H1 (cell line): ENCODE measurements at regions not wholly inside any gene's neighbourhood (a gene's known extent, or its start where the extent isn't known, plus 50 kb on each side); places are given as distances from the start of the nearest gene placed in this dataset.
A peak's percentile ranks its signal among the peaks of the same experiment; 100 is the strongest.

ENCODE experiments used
- CTCF ChIA-PET: fragments of 300-600 bp; sonication (Branson Sonifier 250); formaldehyde crosslinking; loops from one replicate; lab custom pipeline; 2021; ENCODE audit not compliant: partially characterized antibody; lab: Charles Lee
- POLR2A ChIA-PET: fragments of 300-600 bp; sonication (Branson Sonifier 250); formaldehyde crosslinking; loops from one replicate; lab custom pipeline; 2021; ENCODE audit warnings: inconsistent platforms; ENCODE audit not compliant: partially characterized antibody; lab: Charles Lee
- DNase-seq, 2 experiments: peaks; one replicate each; pipeline versions ENCODE4 v3.0.0 to v3.0.0-alpha.2; 2010 to 2022; ENCODE audit warnings: low spot score in 2 of 2, low read depth in 1 of 2, mixed read lengths in 1 of 2
- FAIRE-seq: peaks from 2 replicates; lab custom pipeline; 2011; peaks lifted over from hg19 to GRCh38; lab: Jason Lieb, UNC
- H2AFZ ChIP-seq: 2 replicates; pipeline ENCODE4 v1.8.1; 2012; ENCODE audit warnings: low read length, inconsistent platforms
- H2AK5ac ChIP-seq: 2 replicates; pipeline ENCODE4 v1.6.1; 2013; ENCODE audit warnings: low read depth, low read length
- H2BK120ac ChIP-seq: replicated peaks from 2 replicates; pipeline ENCODE3; 2013; ENCODE audit warnings: low read depth, low read length, inconsistent platforms
- H2BK12ac ChIP-seq: 2 replicates; pipeline ENCODE4 v1.6.1; 2013; ENCODE audit warnings: low read depth, low read length
- H2BK15ac ChIP-seq: 2 replicates; pipeline ENCODE4 v1.6.1; 2013; ENCODE audit warnings: low read length
- H2BK20ac ChIP-seq: 2 replicates; pipeline ENCODE4 v1.6.1; 2013; ENCODE audit warnings: low read length
- H2BK5ac ChIP-seq: 2 replicates; pipeline ENCODE4 v1.6.1; 2013; ENCODE audit warnings: low read depth, low read length
- H3K14ac ChIP-seq: 2 replicates; pipeline ENCODE4 v1.6.1; 2013; ENCODE audit warnings: inconsistent platforms; ENCODE audit not compliant: insufficient read length
- H3K18ac ChIP-seq: 2 replicates; pipeline ENCODE4 v1.6.1; 2013; ENCODE audit warnings: low read length; ENCODE audit errors: extremely low read depth
- H3K23ac ChIP-seq: 2 replicates; pipeline ENCODE4 v1.6.1; 2013; ENCODE audit warnings: inconsistent platforms; ENCODE audit not compliant: insufficient read length
- H3K23me2 ChIP-seq: 2 replicates; pipeline ENCODE4 v1.6.1; 2013; ENCODE audit warnings: low read depth, low read length
- H3K27ac ChIP-seq: 2 replicates; pipeline ENCODE4 v1.6.1; 2011; ENCODE audit warnings: low read depth, low read length, inconsistent platforms
- H3K27me3 ChIP-seq, 4 experiments: replicated peaks in 1 of 4; 1 replicate in 1 of 4; 2 replicates in 3 of 4; pipeline versions ENCODE4 v1.6.1 to v1.8.1; 2011 to 2013; ENCODE audit warnings: low read length in 3 of 4, mild to moderate bottlenecking in 3 of 4, inconsistent platforms in 2 of 4, mixed read lengths in 2 of 4, moderate library complexity in 1 of 4; ENCODE audit not compliant: control insufficient read depth in 3 of 4, insufficient read depth in 3 of 4; ENCODE audit errors: extremely low read depth in 1 of 4
- H3K36me3 ChIP-seq, 4 experiments: 2 replicates each; pipeline versions ENCODE4 v1.6.1 to v1.8.1; 2011 to 2013; ENCODE audit warnings: mild to moderate bottlenecking in 4 of 4, low read length in 3 of 4, moderate library complexity in 2 of 4, control low read depth in 1 of 4, inconsistent platforms in 1 of 4; ENCODE audit not compliant: insufficient read depth in 4 of 4, control insufficient read depth in 2 of 4
- H3K4ac ChIP-seq: replicated peaks from 2 replicates; pipeline ENCODE3; 2013; ENCODE audit warnings: low read length, low read depth, mixed read lengths, inconsistent platforms; ENCODE audit not compliant: insufficient read length
- H3K4me1 ChIP-seq, 4 experiments: replicated peaks in 1 of 4; 1 replicate in 1 of 4; 2 replicates in 3 of 4; pipeline versions ENCODE4 v1.6.1 to v1.8.1; 2011 to 2013; ENCODE audit warnings: low read length in 3 of 4, inconsistent platforms in 2 of 4, mixed read lengths in 1 of 4; ENCODE audit not compliant: insufficient read depth in 4 of 4, control insufficient read depth in 3 of 4
- H3K4me2 ChIP-seq, 2 experiments: 2 replicates each; pipeline versions ENCODE4 v1.6.1 to v1.8.1; 2011 to 2013; ENCODE audit warnings: low read depth in 2 of 2, low read length in 2 of 2, control low read depth in 1 of 2, inconsistent platforms in 1 of 2, mild to moderate bottlenecking in 1 of 2; ENCODE audit not compliant: insufficient read depth in 1 of 2
- H3K4me3 ChIP-seq, 4 experiments: fragments of 200-600, 300-600 bp in 1 of 4; sonication (generic), shearing (Covaris generic), sonication (Bioruptor Twin) in 1 of 4; 2 replicates each; pipeline versions ENCODE4 v1.5.1 to v1.8.1; 2011 to 2016; ENCODE audit warnings: low read length in 4 of 4, low read depth in 3 of 4, control low read depth in 2 of 4, inconsistent platforms in 2 of 4, mild to moderate bottlenecking in 2 of 4, mixed read lengths in 1 of 4, moderate library complexity in 1 of 4; ENCODE audit not compliant: insufficient read depth in 2 of 4; ENCODE audit errors: extremely low read depth in 1 of 4
- H3K56ac ChIP-seq: replicated peaks from 2 replicates; pipeline ENCODE3; 2013; ENCODE audit warnings: low read depth, mild to moderate bottlenecking, mixed read lengths, low read length, inconsistent platforms; ENCODE audit not compliant: insufficient read length
- H3K79me1 ChIP-seq: 2 replicates; pipeline ENCODE4 v1.6.1; 2013; ENCODE audit warnings: low read depth, low read length, control low read depth
- H3K79me2 ChIP-seq, 2 experiments: 2 replicates each; pipeline versions ENCODE4 v1.6.1 to v1.8.1; 2012 to 2013; ENCODE audit warnings: low read length in 2 of 2, mild to moderate bottlenecking in 2 of 2, inconsistent platforms in 1 of 2; ENCODE audit not compliant: insufficient read depth in 2 of 2, control insufficient read depth in 1 of 2
- H3K9ac ChIP-seq, 4 experiments: replicated peaks in 1 of 4; 1 replicate in 1 of 4; 2 replicates in 3 of 4; pipeline versions ENCODE4 v1.6.1 to v1.8.1; 2011 to 2013; ENCODE audit warnings: low read depth in 3 of 4, low read length in 3 of 4, control low read depth in 2 of 4, mild to moderate bottlenecking in 2 of 4, moderate library complexity in 2 of 4, inconsistent platforms in 1 of 4; ENCODE audit errors: extremely low read depth in 1 of 4
- H3K9me3 ChIP-seq, 2 experiments: 2 replicates each; pipeline versions ENCODE4 v1.6.1 to v1.8.1; 2012 to 2013; ENCODE audit warnings: mild to moderate bottlenecking in 2 of 2, moderate library complexity in 2 of 2, control low read depth in 1 of 2, inconsistent platforms in 1 of 2, low read depth in 1 of 2, low read length in 1 of 2, mixed read lengths in 1 of 2; ENCODE audit not compliant: insufficient read depth in 2 of 2
- H4K20me1 ChIP-seq, 2 experiments: replicated peaks in 1 of 2; 2 replicates each; pipeline versions ENCODE3 to v1.8.1; 2011 to 2013; ENCODE audit warnings: inconsistent platforms in 2 of 2, low read length in 2 of 2, mild to moderate bottlenecking in 1 of 2; ENCODE audit not compliant: insufficient read depth in 2 of 2, control insufficient read depth in 1 of 2
- H4K5ac ChIP-seq: 2 replicates; pipeline ENCODE4 v1.6.1; 2013; ENCODE audit warnings: low read length, low read depth, mixed read lengths, inconsistent platforms; ENCODE audit not compliant: insufficient read length
- H4K8ac ChIP-seq: 2 replicates; pipeline ENCODE4 v1.8.0; 2013; ENCODE audit warnings: mild to moderate bottlenecking, moderate library complexity, low read length, inconsistent platforms; ENCODE audit not compliant: insufficient read depth; ENCODE audit errors: extremely low read depth
- H4K91ac ChIP-seq: replicated peaks from 2 replicates; pipeline ENCODE3; 2013; ENCODE audit warnings: low read length, mixed read lengths, inconsistent platforms; ENCODE audit not compliant: insufficient read length
- CEBPB ChIP-seq: IDR thresholded peaks from 2 replicates; pipeline ENCODE4 v1.6.1; 2012; ENCODE audit warnings: low read depth, low read length
- SIX5 ChIP-seq: IDR thresholded peaks from 2 replicates; pipeline ENCODE4 v1.6.1; 2011; ENCODE audit warnings: mild to moderate bottlenecking, low read depth, low read length

- no peaks in the 10 kb centered on the region for H3K4me1 ChIP-seq
- no peak overlapping the region for H4K5ac ChIP-seq
- no peak overlapping the region for H3K18ac ChIP-seq
- no peak overlapping the region for H2BK15ac ChIP-seq
- no peak overlapping the region for H3K9ac ChIP-seq
- no peak overlapping the region for H4K8ac ChIP-seq
- H3K4me2 ChIP-seq = no peak overlapping the region
- no peak overlapping the region for H3K23ac ChIP-seq
- no peaks in the 10 kb centered on the region for H3K23me2 ChIP-seq
- no peak overlapping the region for H2BK20ac ChIP-seq
- ChIA-PET CTCF (no interaction called here), POLR2A (no interaction called here)
- no peak overlapping the region for H2BK5ac ChIP-seq
- no peaks in the 10 kb centered on the region for H3K79me2 ChIP-seq
- H4K20me1 ChIP-seq = no peaks in the 10 kb centered on the region
- H3K4me3 ChIP-seq = no peak overlapping the region
- H4K91ac ChIP-seq = no peak overlapping the region
- H3K4ac ChIP-seq = no peak overlapping the region
- no peak overlapping the region for H2BK12ac ChIP-seq
- H3K14ac ChIP-seq = no peak overlapping the region
- H3K27me3 ChIP-seq = no peaks in the 10 kb centered on the region
- no peaks in the 10 kb centered on the region for H3K36me3 ChIP-seq
- no peak overlapping the region for H2BK120ac ChIP-seq
- H2AFZ ChIP-seq = no peak overlapping the region
- no peak overlapping the region for H3K27ac ChIP-seq
- peaks cover 0 to 8% of the 10 kb centered on the region in 2 experiments; a peak in 2 of 4 replicates for H3K9me3 ChIP-seq
- H3K79me1 ChIP-seq = no peaks in the 10 kb centered on the region
- DNase-seq (no peak), FAIRE-seq (no peak)
- H3K56ac ChIP-seq = no peak overlapping the region
- no peak overlapping the region for H2AK5ac ChIP-seq
- TF ChIP-seq SIX5 (no peak), CEBPB (peak; percentile 6; the same call in 1 of the 2 replicates)
- TF ChIP-seq, all 59 proteins: peak for 1
Measured at GRCh38 chr11:42345933-42346332, 886.5 kb upstream of the LRRC4C start.
